SJSA1 (cell line): ENCODE measurements at regions not wholly inside any gene's neighbourhood (a gene's known extent, or its start where the extent isn't known, plus 50 kb on each side); places are given as distances from the start of the nearest gene placed in this dataset.

ENCODE experiments used
- DNase-seq, 2 experiments: peaks; one replicate each; pipeline ENCODE4 v3.0.0-alpha.2; 2015 to 2020; ENCODE audit warnings: low spot score in 2 of 2, low read depth in 1 of 2
- H3K27ac ChIP-seq: fragments of 250-450 bp; sonication (Bioruptor Pico); 2 replicates; pipeline ENCODE4 v1.5.1; 2020; ENCODE audit warnings: mild to moderate bottlenecking, moderate library complexity
- H3K27me3 ChIP-seq: fragments of 250-450 bp; sonication (Bioruptor Pico); replicated peaks from 2 replicates; pipeline ENCODE4 v1.5.1; 2020; ENCODE audit warnings: mild to moderate bottlenecking, moderate library complexity
- H3K36me3 ChIP-seq: fragments of 250-450 bp; sonication (Bioruptor Pico); 2 replicates; pipeline ENCODE4 v1.5.1; 2020; ENCODE audit warnings: mild to moderate bottlenecking
- H3K4me1 ChIP-seq: fragments of 250-450 bp; sonication (Bioruptor Pico); replicated peaks from 2 replicates; pipeline ENCODE4 v1.6.1; 2021; ENCODE audit warnings: mild to moderate bottlenecking
- H3K4me3 ChIP-seq: fragments of 250-450 bp; sonication (Bioruptor Pico); 2 replicates; pipeline ENCODE4 v1.5.1; 2020; ENCODE audit warnings: mild to moderate bottlenecking
- H3K9me3 ChIP-seq: fragments of 250-450 bp; sonication (Bioruptor Pico); replicated peaks from 2 replicates; pipeline ENCODE4 v1.5.1; 2020; ENCODE audit warnings: mild to moderate bottlenecking

DNA sequence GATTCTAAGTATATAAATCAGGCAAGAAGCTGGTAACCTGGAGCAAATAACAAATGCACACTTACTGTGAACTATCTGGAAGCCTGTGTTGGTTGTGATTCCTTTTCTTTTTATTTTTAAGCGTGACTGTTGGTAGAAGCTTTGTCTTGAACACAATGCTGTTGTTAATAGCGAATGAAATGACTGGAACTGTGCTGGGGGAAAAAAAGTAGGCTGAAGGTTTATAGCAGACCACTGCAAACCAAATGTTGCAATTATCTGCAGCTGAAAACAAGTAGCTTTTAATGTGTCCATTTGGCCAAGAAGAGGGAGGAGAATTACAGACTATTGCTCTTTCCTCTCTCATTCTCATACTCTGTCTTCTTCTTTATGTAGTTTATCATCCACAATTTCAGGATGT, 184.5 kb upstream of the DNAJC19 start:
- no peak for DNase-seq
- Histone ChIP-seq H3K27me3 (no peaks in the 10 kb centered on the region), H3K27ac (no peak overlapping the region), H3K4me3 (no peak overlapping the region), H3K36me3 (no peaks in the 10 kb centered on the region), H3K4me1 (no peaks in the 10 kb centered on the region), H3K9me3 (no peaks in the 10 kb centered on the region)

DNA sequence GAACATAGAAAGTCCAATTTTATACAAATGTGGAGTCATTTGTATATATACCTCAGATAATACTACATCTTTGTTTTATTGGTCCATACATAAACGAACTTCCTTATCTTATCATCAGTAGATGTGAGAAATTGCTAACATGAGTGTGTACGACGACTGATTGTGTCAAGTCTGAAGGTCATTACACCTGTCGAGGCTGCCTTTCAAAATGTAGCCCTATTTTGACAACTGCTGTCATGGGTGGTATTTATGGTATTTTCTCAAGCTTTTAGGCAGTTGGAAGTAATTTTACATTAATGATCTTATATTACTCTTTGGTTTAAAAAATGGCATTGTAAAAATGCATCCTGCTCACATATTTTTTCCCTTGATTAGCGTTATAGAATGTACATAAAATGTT, 183.7 kb upstream of the DNAJC19 start:
- Histone ChIP-seq H3K36me3 (no peaks in the 10 kb centered on the region), H3K4me1 (no peaks in the 10 kb centered on the region), H3K4me3 (no peak overlapping the region), H3K27me3 (no peaks in the 10 kb centered on the region), H3K27ac (no peak overlapping the region), H3K9me3 (no peaks in the 10 kb centered on the region)
- DNase-seq, result no peak

DNA sequence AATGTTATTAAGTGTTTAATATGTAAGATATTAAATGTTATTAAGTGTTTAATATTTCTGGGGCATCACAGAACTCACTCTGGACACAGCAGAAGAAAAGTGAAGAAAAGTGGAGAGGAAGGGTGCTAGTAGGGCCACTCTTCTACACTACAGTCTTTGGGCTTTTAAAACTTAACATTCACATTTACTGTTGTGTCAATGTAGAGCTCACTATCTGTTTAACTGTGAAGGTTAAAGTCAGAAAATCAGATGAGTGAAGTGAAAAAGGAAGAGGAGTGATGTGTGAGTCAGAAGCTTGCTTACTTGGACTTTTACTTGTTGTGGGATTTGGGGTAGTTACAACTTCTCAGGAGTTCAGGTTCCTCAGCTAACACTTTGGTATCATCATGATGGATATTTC, 145.3 kb upstream of the DNAJC19 start:
- no peak for DNase-seq
- Histone ChIP-seq H3K27ac (no peak overlapping the region), H3K4me3 (no peak overlapping the region), H3K9me3 (no peaks in the 10 kb centered on the region), H3K4me1 (no peaks in the 10 kb centered on the region), H3K27me3 (no peaks in the 10 kb centered on the region), H3K36me3 (no peaks in the 10 kb centered on the region)

DNA sequence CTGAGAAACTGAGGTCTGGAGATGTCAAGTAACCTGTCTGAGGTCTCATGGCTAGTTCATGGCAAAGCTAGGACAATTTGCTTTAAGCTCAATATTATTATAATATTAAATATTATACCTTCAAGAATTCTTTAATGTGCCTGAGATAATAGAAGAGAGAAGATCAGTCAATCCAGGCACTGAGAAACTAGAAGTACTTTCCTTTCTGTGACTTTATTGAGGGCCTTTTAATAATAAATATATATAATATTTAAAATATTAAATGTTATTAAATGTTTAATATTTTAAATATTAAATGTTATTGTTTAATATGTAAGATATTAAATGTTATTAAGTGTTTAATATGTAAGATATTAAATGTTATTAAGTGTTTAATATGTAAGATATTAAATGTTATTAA, 144.3 kb upstream of the DNAJC19 start:
- Histone ChIP-seq H3K9me3 (no peaks in the 10 kb centered on the region), H3K27ac (no peak overlapping the region), H3K36me3 (no peaks in the 10 kb centered on the region), H3K27me3 (no peaks in the 10 kb centered on the region), H3K4me3 (no peak overlapping the region), H3K4me1 (no peaks in the 10 kb centered on the region)
- no peak for DNase-seq

DNA sequence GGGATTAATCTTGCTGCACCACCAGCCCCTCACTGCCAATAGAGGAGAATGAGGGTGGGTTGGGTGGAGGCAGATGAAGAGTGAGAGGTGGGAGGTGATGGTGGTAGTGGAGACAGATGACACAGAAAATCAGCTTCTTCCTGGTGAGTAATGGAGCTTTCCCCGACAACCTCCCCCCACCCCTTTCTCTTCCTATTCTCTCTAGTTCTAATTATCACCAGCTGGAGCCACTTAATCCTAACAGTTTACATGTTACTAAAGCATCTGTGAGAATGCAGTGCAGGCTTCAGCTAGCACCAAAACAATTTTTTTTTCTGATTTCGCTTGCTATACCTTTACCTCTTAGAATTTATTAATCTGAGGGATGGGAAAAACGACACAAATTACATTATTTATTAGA, 116.1 kb upstream of the DNAJC19 start:
- DNase-seq, result no peak
- H3K9me3 ChIP-seq, result 0 out of 2 replicates have a peak, but pooled peaks cover 3% of the 10 kb centered on the region
- H3K4me3 ChIP-seq, result no peak overlapping the region
- H3K4me1 ChIP-seq, result no peaks in the 10 kb centered on the region
- no peaks in the 10 kb centered on the region for H3K27me3 ChIP-seq
- H3K27ac ChIP-seq, result no peak overlapping the region
- H3K36me3 ChIP-seq, result no peaks in the 10 kb centered on the region

DNA sequence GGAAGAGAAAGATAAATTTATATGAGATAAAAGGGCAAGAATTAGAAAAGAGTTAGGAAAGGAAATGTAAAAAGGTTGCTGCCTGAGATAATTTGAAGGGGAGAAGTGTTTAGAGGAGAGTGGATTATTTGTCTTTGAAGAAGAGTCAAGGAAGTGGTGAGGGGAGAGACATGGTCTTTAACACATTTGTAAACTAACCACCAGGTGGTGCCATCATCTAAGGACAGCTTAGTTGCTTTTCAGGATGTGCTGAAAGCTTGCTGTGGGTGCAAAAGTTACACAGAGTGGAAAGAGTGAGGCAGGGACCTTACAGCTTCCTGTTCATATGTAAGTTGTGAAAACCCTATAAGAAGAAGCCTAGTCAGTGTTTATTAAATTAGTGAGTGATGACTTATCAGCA, 114.1 kb upstream of the DNAJC19 start:
- 0 out of 2 replicates have a peak, but pooled peaks cover 3% of the 10 kb centered on the region for H3K9me3 ChIP-seq
- no peaks in the 10 kb centered on the region for H3K27me3 ChIP-seq
- no peaks in the 10 kb centered on the region for H3K4me1 ChIP-seq
- H3K4me3 ChIP-seq, result no peak overlapping the region
- H3K27ac ChIP-seq, result no peak overlapping the region
- no peaks in the 10 kb centered on the region for H3K36me3 ChIP-seq
- DNase-seq, result no peak

DNA sequence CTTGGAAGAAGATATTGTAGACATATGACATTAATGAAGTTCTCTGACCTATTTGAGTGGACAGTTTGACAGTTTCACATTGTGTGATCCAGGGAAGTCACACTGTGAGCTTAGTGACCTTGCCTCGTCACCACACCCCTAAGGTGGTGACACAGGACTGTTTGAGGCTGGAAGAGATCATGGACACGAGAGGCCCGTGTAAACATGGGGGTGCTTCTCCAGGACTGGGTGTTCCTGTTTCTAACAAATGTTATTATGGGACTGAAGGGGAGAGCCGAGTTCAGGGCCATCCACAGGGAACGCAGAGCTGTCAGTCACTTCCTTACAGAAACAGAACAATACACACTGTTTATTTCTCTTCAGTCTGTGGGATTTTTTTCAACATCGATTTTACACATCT, 96.5 kb upstream of the DNAJC19 start:
- H3K4me1 ChIP-seq, result no peaks in the 10 kb centered on the region
- no peak for DNase-seq
- no peak overlapping the region for H3K27ac ChIP-seq
- H3K27me3 ChIP-seq, result no peaks in the 10 kb centered on the region
- no peak overlapping the region for H3K4me3 ChIP-seq
- no peaks in the 10 kb centered on the region for H3K36me3 ChIP-seq
- H3K9me3 ChIP-seq, result no peaks in the 10 kb centered on the region

DNA sequence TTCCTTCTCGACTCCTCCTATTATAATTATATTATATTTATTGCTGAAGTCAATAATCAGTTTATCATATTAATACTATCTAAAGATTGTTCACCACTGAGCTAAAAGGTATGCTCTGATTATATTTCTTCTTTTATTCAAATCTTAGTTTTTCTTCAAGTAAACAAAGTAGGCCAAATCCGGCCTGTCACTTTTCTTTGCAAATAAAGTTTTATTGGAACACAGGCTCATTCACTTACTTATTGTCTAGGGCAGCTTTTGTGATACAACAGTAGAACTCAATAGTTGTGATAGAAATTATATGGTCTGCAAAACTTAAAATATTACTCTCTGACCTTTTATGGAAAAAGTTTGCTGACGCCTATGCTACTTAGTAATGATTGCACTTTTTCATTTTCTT, 92.4 kb upstream of the DNAJC19 start:
- DNase-seq, result no peak
- no peaks in the 10 kb centered on the region for H3K27me3 ChIP-seq
- no peak overlapping the region for H3K27ac ChIP-seq
- H3K9me3 ChIP-seq, result no peaks in the 10 kb centered on the region
- no peaks in the 10 kb centered on the region for H3K36me3 ChIP-seq
- H3K4me1 ChIP-seq, result no peaks in the 10 kb centered on the region
- H3K4me3 ChIP-seq, result no peak overlapping the region

DNA sequence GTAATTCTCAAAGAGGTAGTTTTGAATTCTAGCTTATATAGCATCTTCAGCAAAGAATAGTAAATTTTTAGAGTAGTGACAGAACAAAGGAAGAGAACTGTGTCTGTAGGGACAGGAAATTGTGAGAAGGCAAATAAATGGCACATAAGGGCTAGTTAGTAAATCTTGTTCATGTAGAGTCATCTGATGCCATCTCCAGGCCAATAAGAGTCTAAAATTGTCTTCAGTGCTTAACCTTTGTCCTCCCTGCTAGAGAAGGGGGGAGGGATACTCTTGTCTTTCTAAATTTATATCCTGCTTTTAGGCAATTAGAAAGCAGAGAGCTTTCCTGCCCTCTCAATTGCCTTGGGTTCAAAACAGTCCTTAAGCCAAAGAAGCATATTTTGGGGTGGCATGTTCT, 87.0 kb upstream of the DNAJC19 start:
- Histone ChIP-seq H3K36me3 (no peaks in the 10 kb centered on the region), H3K27me3 (no peaks in the 10 kb centered on the region), H3K4me3 (no peak overlapping the region), H3K27ac (no peak overlapping the region), H3K4me1 (no peaks in the 10 kb centered on the region), H3K9me3 (no peaks in the 10 kb centered on the region)
- DNase-seq, result no peak

DNA sequence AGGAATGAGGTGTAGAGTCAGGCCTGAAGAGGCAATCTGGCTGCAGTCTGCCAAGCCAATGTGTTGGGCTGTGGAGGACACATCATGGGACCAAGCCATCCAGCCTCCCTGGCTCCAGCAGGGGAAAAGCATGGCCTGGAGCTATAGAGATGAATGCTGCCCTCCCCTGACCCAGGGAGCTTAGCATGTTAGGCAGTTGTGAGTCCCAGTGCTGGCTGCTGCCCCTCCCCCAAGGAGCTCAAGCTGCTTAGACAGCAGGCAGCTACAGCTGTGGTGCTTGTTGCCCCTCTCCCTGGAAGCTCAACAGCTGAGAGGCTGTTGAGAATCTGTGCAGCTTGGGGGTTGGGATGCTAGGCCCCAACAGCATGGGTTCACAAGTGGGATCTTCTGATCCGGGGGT, 85.6 kb upstream of the DNAJC19 start:
- Histone ChIP-seq H3K27ac (no peak overlapping the region), H3K9me3 (no peaks in the 10 kb centered on the region), H3K27me3 (no peaks in the 10 kb centered on the region), H3K36me3 (no peaks in the 10 kb centered on the region), H3K4me3 (no peak overlapping the region), H3K4me1 (no peaks in the 10 kb centered on the region)
- DNase-seq, result no peak

DNA sequence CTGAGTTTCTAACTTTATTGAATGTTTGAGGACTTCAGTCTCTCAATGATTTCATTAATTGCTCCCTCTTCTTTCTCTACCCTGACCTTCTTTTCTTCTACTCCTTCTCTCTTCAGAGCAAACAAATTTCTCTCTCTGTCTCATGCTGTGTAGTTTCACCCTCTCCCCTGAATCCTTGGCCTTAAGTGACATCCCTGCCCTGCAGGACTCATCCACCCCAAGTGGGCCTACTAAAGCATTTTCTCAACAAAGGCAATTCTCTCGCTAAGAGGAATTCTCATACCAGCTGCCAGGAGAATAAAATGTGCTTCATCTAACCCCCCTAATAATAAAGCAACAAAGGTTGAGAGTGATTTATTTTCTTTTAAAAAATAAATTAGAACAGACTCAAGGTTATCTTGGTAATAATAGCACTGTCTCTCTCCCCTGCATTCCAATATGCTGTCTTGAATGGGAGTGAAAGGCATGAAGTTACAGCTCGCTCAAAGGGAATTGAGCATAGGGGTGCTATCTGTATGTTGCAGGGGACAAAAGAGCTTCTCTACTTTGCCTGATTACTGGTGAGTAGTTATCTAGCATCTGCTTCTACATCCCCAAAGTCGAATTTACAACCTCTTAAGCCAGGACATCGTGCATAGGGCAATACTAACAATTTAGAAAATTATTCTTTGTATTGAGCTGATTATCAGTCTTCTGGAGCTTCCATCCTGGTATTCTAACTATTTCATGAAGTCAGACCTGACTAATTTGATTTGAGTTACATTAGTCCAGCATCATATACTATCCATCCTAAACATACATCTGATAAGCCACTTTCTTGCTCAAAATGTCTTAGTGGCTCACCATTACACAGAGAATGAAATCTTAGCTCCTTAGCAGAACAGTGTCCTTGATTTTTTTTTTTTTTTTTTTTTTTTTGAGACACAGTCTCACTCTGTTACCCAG, 76.9 kb upstream of the DNAJC19 start:
- DNase-seq, result no peak
- Histone ChIP-seq H3K36me3 (no peaks in the 10 kb centered on the region), H3K9me3 (no peaks in the 10 kb centered on the region), H3K4me1 (no peaks in the 10 kb centered on the region), H3K27me3 (no peaks in the 10 kb centered on the region), H3K27ac (no peak overlapping the region), H3K4me3 (no peak overlapping the region)

DNA sequence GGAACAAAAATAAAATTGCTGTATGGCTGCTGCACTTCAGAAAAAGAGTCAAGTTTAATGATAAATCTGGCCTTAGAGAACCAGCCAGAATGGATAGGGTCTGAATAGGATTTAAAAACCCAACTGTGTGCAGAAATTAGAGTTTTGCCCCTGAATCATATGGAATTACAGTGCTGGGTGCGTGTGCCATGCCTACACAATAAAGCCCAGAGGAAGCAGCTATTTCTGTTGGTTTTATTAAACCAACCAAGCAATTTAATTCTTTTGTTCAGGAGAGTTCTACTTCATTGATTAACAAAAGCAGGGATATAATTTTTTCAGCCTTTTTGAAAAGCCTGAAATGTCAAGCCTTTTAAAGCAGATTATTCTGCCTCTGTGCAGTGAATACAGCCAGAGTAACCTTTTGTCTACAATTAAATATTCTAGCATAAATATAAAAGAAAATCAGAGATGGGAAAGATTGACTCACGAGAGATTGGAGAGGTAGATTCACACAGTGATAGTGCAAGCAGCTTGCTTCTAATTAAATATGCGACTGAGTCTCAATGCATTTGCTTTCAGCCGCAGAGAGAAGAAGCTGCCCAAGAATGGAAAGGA, 66.7 kb upstream of the DNAJC19 start:
- DNase-seq, result no peak
- no peaks in the 10 kb centered on the region for H3K36me3 ChIP-seq
- no peak overlapping the region for H3K4me3 ChIP-seq
- H3K27ac ChIP-seq, result no peak overlapping the region
- no peaks in the 10 kb centered on the region for H3K27me3 ChIP-seq
- H3K4me1 ChIP-seq, result no peaks in the 10 kb centered on the region
- no peaks in the 10 kb centered on the region for H3K9me3 ChIP-seq

DNA sequence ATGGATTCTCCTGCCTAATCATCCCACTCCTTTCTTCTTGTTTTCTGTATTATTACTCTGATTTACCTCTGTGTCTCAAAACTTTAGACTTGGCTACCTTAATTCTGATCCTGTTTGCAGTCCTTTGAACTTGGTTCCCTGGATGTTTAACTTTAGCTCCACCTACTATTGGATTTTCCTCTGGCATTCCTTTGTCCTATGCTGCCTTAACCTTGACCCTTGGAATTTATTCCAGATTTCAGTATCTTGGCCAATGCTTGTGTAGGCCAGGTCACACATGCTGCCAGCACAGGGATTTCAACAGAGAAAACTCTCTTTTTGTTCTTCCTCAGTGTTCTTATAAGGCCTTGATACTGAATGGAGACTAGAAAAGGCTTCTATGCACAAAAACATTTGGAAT, 65.0 kb upstream of the DNAJC19 start:
- H3K27ac ChIP-seq, result no peak overlapping the region
- no peak for DNase-seq

DNA sequence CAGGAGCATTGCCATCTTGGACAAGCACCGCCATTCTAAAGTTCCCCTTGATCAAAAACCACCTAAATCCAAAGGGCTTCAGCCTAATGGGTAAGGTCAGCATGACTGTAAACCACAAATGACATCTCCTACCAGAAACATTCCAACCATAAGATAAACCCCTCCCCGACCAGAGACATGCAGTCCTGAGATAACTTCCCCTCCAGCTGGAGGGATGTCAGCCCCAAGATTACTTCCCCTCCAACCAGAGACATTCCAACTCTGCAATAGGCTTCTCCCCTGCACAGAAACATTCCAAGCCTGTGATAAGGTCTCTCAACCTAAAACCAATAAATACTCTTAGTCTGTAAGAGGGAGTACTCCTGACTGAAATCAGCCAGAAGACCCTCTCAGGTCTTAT, 62.7 kb upstream of the DNAJC19 start:
- no peak overlapping the region for H3K4me3 ChIP-seq
- no peak overlapping the region for H3K27ac ChIP-seq
- no peaks in the 10 kb centered on the region for H3K9me3 ChIP-seq
- no peaks in the 10 kb centered on the region for H3K4me1 ChIP-seq
- DNase-seq, result no peak
- H3K36me3 ChIP-seq, result no peaks in the 10 kb centered on the region
- H3K27me3 ChIP-seq, result no peaks in the 10 kb centered on the region

More for the DNA sequence above, 65.0 kb upstream of the DNAJC19 start:
- H3K27me3 ChIP-seq, result no peaks in the 10 kb centered on the region
- no peak overlapping the region for H3K4me3 ChIP-seq
- no peaks in the 10 kb centered on the region for H3K9me3 ChIP-seq
- H3K4me1 ChIP-seq, result no peaks in the 10 kb centered on the region
- H3K36me3 ChIP-seq, result no peaks in the 10 kb centered on the region
